Thyroid gland (tissue), 4 donors: ENCODE measurements at regions not wholly inside any gene's neighbourhood (a gene's known extent, or its start where the extent isn't known, plus 50 kb on each side); places are given as distances from the start of the nearest gene placed in this dataset.

ENCODE experiments used
- DNase-seq, 2 donors: peaks; one replicate each; pipeline ENCODE4 v3.0.0-alpha.2; 2019
- H3K27ac ChIP-seq, 3 donors: fragments of 200-600 bp; sonication (generic); 1 replicate in 2 of 3; 2 replicates in 1 of 3; pipeline ENCODE4 v1.5.1; 2016 to 2019; ENCODE audit warnings: mild to moderate bottlenecking in 1 of 3, moderate library complexity in 1 of 3
- H3K27me3 ChIP-seq: fragments of 200-600 bp; sonication (generic); one replicate; pipeline ENCODE4 v1.5.1; 2019
- H3K36me3 ChIP-seq, 2 donors: fragments of 200-600 bp; sonication (generic); one replicate each; pipeline ENCODE4 v1.5.1; 2016 to 2019
- H3K4me1 ChIP-seq, 2 donors: fragments of 200-600 bp; sonication (generic); one replicate each; pipeline ENCODE4 v1.5.1; 2017 to 2019
- H3K4me3 ChIP-seq, 3 donors: fragments of 200-600 bp; sonication (generic); replicated peaks in 1 of 3; 1 replicate in 2 of 3; 2 replicates in 1 of 3; pipeline ENCODE4 v1.5.1; 2016; ENCODE audit warnings: mild to moderate bottlenecking in 1 of 3
- H3K9me3 ChIP-seq: fragments of 200-600 bp; sonication (generic); one replicate; pipeline ENCODE4 v1.5.1; 2017
- CTCF ChIP-seq, 6 experiments: fragments of 200-600 bp in 3 of 6; fragments of 450-650 bp in 3 of 6; sonication (generic) in 3 of 6; IDR thresholded peaks; one replicate each; pipeline ENCODE4 v1.5.1; 2016 to 2019; ENCODE audit warnings: antibody characterized with exemption in 6 of 6, mild to moderate bottlenecking in 2 of 6, inconsistent platforms in 1 of 6, moderate library complexity in 1 of 6
- POLR2A ChIP-seq, 2 donors: fragments of 450-650 bp; IDR thresholded peaks; one replicate each; pipeline ENCODE4 v1.6.1; 2017; ENCODE audit warnings: antibody characterized with exemption in 2 of 2, mild to moderate bottlenecking in 2 of 2, moderate library complexity in 1 of 2
- WGBS, 2 donors: methylation state at CpG; one replicate each; pipeline ENCODE4 v1.1.5; 2017; 5-methylcytosine and 5-hydroxymethylcytosine counted together
- intact Hi-C: fragments of 100-400 bp; cut with DNase I; formaldehyde crosslinking; loops from one replicate; pipeline ENCODE4 v1.15.1; 2023

DNA sequence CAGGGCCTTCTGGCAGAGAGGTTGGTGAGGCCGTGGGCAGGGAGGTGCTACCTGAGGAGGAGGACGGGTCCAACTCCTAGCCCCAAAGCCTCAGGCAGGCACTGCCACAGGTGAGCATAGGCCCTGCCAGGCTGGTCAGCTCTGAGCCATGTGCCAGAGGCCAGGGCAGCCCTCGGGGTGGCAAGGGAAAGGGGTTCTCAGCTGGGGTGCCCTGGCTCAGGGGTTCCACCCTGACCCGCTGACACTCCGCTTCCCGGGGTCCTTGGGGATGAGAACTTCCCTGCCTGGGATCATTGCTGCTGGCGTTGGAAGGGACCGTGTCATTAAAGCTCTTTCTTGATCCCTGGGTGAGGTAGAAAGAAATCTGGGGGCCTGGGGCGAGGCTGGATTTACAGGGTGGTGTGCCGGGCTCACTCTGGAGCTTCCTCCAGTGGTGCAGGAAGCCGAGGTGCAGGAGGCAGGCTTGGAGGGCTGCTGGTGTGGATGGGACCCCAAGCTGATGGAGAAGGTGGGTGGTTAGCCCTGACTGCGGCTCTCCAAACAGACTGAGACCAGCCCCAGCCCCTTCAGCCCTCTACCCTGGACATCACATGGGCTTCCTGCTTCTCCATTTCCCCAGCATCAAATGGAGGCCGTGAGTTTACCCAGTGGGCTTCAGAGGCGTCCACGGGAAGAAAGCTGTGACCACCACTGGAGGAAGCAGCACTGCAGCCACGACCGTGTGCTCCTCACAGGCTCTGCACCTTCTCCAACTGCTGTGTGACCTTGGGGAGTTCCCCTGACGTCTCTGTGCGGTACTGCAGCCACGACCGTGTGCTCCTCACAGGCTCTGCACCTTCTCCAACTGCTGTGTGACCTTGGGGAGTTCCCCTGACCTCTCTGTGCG lies 295.2 kb downstream of the NDUFA10 start:
- WGBS, 2 donors = 87 to 89% methylated on average over 19 to 22 of the region's 22 CpGs
- H3K9me3 ChIP-seq = no peaks in the 10 kb centered on the region
- H3K36me3 ChIP-seq = no peaks in the 10 kb centered on the region
- no peak overlapping the region for H3K4me3 ChIP-seq
- no peak overlapping the region for H3K27ac ChIP-seq
- no peak for DNase-seq
- TF ChIP-seq POLR2A (IDR thresholded peaks at IDR 0.05) (no peak), CTCF (IDR thresholded peaks at IDR 0.05) (no peak)
- H3K27me3 ChIP-seq = no peaks in the 10 kb centered on the region
- intact Hi-C loops = loop anchor here (10.0 kb wide), 1 partner anchor 695 kb away; no protein-coding TSS in a partner anchor
- H3K4me1 ChIP-seq = no peaks in the 10 kb centered on the region

- WGBS, 2 donors = 90 to 100% methylated on average over 4 to 6 of the region's 17 CpGs
- H3K9me3 ChIP-seq = no peaks in the 10 kb centered on the region
- H3K27ac ChIP-seq = no peak overlapping the region
- no peaks in the 10 kb centered on the region for H3K4me1 ChIP-seq
- H3K4me3 ChIP-seq = no peak overlapping the region
- no peaks in the 10 kb centered on the region for H3K36me3 ChIP-seq
- TF ChIP-seq CTCF (IDR thresholded peaks at IDR 0.05) (no peak), POLR2A (IDR thresholded peaks at IDR 0.05) (no peak)
- intact Hi-C loops = loop anchor here (10.0 kb wide), 1 partner anchor 694 kb away; no protein-coding TSS in a partner anchor
- no peaks in the 10 kb centered on the region for H3K27me3 ChIP-seq
- no peak for DNase-seq
Measured at GRCh38 chr2:239729151-239729550, 296.0 kb downstream of the NDUFA10 start.

DNA sequence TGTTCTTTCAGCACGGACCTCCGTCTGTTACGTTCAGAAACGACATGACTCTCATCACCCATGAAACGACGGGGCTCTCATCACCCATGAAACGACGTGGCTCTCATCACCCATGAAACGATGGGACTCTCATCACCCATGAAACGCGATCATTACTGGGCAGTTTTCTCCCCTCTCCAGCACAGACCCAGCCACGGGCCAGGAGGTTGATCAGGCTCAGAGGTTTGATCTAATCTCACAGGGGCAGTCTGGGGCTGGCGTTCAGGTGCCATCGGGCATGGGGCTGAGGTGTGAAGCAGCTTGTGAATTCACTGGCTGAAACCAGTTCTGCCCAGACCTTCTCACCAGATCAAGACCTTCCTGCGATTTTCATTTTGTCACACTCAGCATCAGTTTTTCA lies 296.4 kb downstream of the NDUFA10 start:
- Histone ChIP-seq H3K9me3 (no peaks in the 10 kb centered on the region), H3K36me3 (no peaks in the 10 kb centered on the region), H3K27me3 (no peaks in the 10 kb centered on the region), H3K4me3 (no peak overlapping the region), H3K27ac (no peak overlapping the region), H3K4me1 (no peaks in the 10 kb centered on the region)
- TF ChIP-seq CTCF (IDR thresholded peaks at IDR 0.05) (no peak), POLR2A (IDR thresholded peaks at IDR 0.05) (no peak)
- no peak for DNase-seq
- intact Hi-C loops = loop anchor here (10.0 kb wide), 1 partner anchor 694 kb away; no protein-coding TSS in a partner anchor
- 74 to 83% methylated on average over 15 of the region's 15 CpGs for WGBS, 2 donors

DNA sequence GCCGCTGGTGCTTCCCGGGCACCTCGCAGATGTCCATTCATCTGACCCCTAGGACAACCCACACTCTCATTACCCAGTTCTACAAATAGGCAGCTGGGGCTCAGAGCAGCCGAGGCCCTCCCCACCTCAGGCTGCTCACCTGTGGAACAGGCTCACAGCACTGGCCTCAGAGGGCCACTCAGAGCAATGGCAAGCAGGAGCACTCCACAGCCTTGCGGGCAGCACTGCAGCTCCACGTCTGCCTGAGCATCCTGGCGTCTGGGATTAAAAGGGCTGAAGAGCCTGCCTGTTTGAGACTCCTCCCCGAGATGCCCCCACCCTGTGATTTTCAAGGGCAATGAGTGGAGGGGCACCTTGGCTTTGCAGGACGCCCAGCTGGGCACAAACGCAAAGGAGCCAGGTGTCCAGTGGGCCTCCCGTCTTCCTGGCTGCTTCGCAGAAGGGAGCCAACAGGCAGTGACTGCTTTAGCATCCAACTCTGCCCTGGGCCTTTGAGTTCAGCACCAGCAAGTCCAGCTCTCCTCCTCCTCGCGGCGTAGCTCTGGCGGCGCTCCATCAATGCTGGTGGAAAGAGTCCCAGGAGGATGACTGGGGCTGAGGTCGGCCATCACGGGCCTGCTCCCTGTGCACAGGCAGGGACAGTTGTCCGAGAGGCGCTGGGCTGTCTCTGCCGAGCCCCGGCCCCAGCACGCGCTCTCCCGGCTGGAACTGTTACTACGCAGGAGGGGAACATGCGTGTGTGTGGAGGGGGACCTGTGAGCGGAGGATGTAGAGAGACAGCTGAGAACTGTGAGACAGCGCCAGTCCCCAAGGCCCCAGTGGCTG lies 297.2 kb downstream of the NDUFA10 start:
- H3K4me1 ChIP-seq = no peaks in the 10 kb centered on the region
- no peak for DNase-seq
- no peaks in the 10 kb centered on the region for H3K27me3 ChIP-seq
- intact Hi-C loops = loop anchor here (10.0 kb wide), 1 partner anchor 693 kb away; no protein-coding TSS in a partner anchor
- H3K27ac ChIP-seq = no peak overlapping the region
- TF ChIP-seq CTCF (IDR thresholded peaks at IDR 0.05) (no peak), POLR2A (IDR thresholded peaks at IDR 0.05) (no peak)
- no peaks in the 10 kb centered on the region for H3K36me3 ChIP-seq
- WGBS, 2 donors = 75 to 88% methylated on average over 20 to 23 of the region's 30 CpGs
- H3K9me3 ChIP-seq = no peaks in the 10 kb centered on the region
- H3K4me3 ChIP-seq = no peak overlapping the region
